RWPE2 (cell line): ENCODE measurements at regions not wholly inside any gene's neighbourhood (a gene's known extent, or its start where the extent isn't known, plus 50 kb on each side); places are given as distances from the start of the nearest gene placed in this dataset.

ENCODE experiments used
- ATAC-seq: fragments of 200-7000 bp; cut with Tn5 transposase; 3 replicates; pipeline ENCODE4 v1.9.1; 2021; ENCODE audit warnings: low read depth
- DNase-seq: peaks from one replicate; pipeline ENCODE4 v3.0.0-alpha.2; 2020; ENCODE audit warnings: low spot score
- H3K27ac ChIP-seq: fragments of 450-650 bp; 2 replicates; pipeline ENCODE4 v1.5.1; 2017; ENCODE audit warnings: mild to moderate bottlenecking; ENCODE audit not compliant: poor library complexity, severe bottlenecking
- H3K27me3 ChIP-seq: fragments of 250-450 bp; sonication (Bioruptor Pico); 2 replicates; pipeline ENCODE4 v1.5.1; 2021; ENCODE audit warnings: mild to moderate bottlenecking, moderate library complexity; ENCODE audit not compliant: insufficient read depth, poor library complexity, severe bottlenecking
- H3K36me3 ChIP-seq: fragments of 250-450 bp; sonication (Bioruptor Pico); 2 replicates; pipeline ENCODE4 v1.5.1; 2020; ENCODE audit warnings: low read depth, mild to moderate bottlenecking, moderate library complexity
- H3K4me1 ChIP-seq: fragments of 250-450 bp; sonication (Bioruptor Pico); 2 replicates; pipeline ENCODE4 v1.5.1; 2021; ENCODE audit warnings: mild to moderate bottlenecking, moderate library complexity; ENCODE audit not compliant: insufficient read depth, poor library complexity, severe bottlenecking
- H3K4me3 ChIP-seq: fragments of 250-450 bp; sonication (Bioruptor Pico); 2 replicates; pipeline ENCODE4 v1.5.1; 2021; ENCODE audit warnings: mild to moderate bottlenecking, moderate library complexity; ENCODE audit not compliant: severe bottlenecking
- H3K9me3 ChIP-seq: fragments of 250-450 bp; sonication (Bioruptor Pico); 2 replicates; pipeline ENCODE4 v1.5.1; 2021; ENCODE audit warnings: mild to moderate bottlenecking, moderate library complexity; ENCODE audit not compliant: severe bottlenecking
- CTCF ChIP-seq: fragments of 450-650 bp; IDR thresholded peaks from one replicate; pipeline ENCODE4 v1.5.1; 2017; ENCODE audit warnings: mild to moderate bottlenecking, moderate library complexity; ENCODE audit not compliant: poor library complexity, severe bottlenecking

DNA sequence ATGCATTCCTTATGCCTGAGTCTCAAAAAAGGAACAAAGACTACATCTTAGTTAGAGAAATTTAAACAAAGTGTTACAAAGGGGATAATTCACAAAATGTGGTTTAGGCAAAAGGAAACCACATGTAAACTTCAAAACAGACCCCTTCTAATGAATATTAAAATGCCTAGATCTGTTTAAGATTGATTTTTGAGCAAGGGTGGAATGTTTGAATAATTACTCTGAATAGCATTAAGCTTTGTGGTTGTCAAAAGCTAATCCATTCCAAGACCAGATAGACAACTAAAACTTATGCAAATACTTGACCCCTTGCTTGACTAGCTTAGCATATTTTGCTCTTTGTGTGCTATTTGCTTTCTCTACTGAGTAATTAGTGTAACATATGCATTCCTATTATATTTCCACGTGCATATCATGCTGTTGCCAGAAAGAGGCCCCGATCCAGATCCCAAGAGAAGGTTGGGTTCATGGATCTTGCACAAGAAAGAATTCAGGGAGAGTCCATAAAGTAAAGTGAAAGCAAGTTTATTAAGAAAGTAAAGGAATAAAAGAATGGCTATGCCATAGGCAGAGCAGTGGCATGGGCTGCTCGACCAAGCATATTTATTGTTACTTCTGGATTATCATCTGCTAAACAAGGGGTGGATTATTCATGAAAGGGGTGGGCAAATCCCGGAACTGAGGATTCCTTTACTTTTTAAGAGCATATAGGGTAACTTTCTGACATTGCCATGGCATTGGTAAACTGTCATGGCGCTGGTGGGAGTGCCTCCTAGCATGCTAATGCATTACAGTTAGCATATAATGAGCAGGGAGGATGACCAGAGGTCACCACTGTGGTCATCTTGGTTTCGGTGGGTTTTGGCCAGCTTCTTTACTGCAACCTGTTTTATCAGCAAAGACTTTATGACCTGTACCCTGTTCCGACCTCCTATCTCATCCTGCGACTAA lies 1193.4 kb upstream of the EYS start:
- H3K27ac ChIP-seq: no peak overlapping the region
- H3K27me3 ChIP-seq: no peaks in the 10 kb centered on the region
- peaks cover 3% of the 10 kb centered on the region for H3K9me3 ChIP-seq
- H3K4me1 ChIP-seq: peaks cover 8% of the 10 kb centered on the region
- DNase-seq: no peak
- H3K36me3 ChIP-seq: no peaks in the 10 kb centered on the region
- TF ChIP-seq CTCF: no peak
- ATAC-seq: no peak
- no peak overlapping the region for H3K4me3 ChIP-seq

GRCh38 chr6:66897576-66897975 lies 1190.5 kb upstream of the EYS start:
- Histone ChIP-seq H3K27ac (peak overlapping the region; percentile 42), H3K27me3 (no peaks in the 10 kb centered on the region), H3K36me3 (no peaks in the 10 kb centered on the region), H3K4me3 (no peak overlapping the region), H3K9me3 (peaks cover 3% of the 10 kb centered on the region), H3K4me1 (peaks cover 8% of the 10 kb centered on the region)
- ATAC-seq: peak; percentile 33; the same call in 2 of the 3 replicates
- no peak for TF ChIP-seq CTCF
- DNase-seq: peak; percentile 24

DNA sequence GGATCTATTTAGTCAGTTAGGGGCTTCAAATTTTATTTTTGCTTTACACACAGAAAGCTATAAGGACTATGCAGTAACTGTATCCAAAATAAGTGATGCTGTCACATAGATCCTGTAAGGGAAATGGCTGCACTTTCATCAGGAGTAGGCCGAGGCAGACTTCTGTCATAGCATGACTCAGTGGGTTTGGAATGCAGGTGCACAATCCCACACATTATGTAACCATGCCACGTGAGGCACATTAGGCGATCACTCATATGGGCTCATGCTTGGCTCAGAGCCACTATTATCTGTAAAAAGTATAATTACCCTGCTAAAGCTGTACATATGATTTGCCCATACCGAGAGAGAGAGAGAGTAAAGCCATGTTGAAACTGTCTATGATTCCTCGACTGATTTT lies 1189.4 kb upstream of the EYS start:
- H3K36me3 ChIP-seq: no peaks in the 10 kb centered on the region
- H3K27me3 ChIP-seq: no peaks in the 10 kb centered on the region
- peak overlapping the region; percentile 42 for H3K27ac ChIP-seq
- TF ChIP-seq CTCF: no peak
- peaks cover 3% of the 10 kb centered on the region for H3K9me3 ChIP-seq
- DNase-seq (peak; percentile 74), ATAC-seq (peak; percentile 89)
- no peak overlapping the region for H3K4me3 ChIP-seq
- peaks cover 8% of the 10 kb centered on the region for H3K4me1 ChIP-seq

- H3K27me3 ChIP-seq: no peaks in the 10 kb centered on the region
- ATAC-seq (no peak), DNase-seq (no peak)
- no peak for TF ChIP-seq CTCF
- H3K4me1 ChIP-seq: no peaks in the 10 kb centered on the region
- no peaks in the 10 kb centered on the region for H3K36me3 ChIP-seq
- H3K9me3 ChIP-seq: no peaks in the 10 kb centered on the region
- no peak overlapping the region for H3K4me3 ChIP-seq
- H3K27ac ChIP-seq: no peak overlapping the region
Observed at GRCh38 chr6:66883453-66883852, 1176.4 kb upstream of the EYS start.

- TF ChIP-seq CTCF: no peak
- Histone ChIP-seq H3K27ac (no peak overlapping the region), H3K9me3 (no peaks in the 10 kb centered on the region), H3K4me3 (no peak overlapping the region), H3K4me1 (peaks cover 23% of the 10 kb centered on the region), H3K36me3 (no peaks in the 10 kb centered on the region), H3K27me3 (no peaks in the 10 kb centered on the region)
- 0 out of 3 replicates have a peak, but pooled peaks have one; percentile 56 for ATAC-seq
- no peak for DNase-seq
Observed at GRCh38 chr6:66866801-66867200, 1159.8 kb upstream of the EYS start.
